HL-60 (cell line): ENCODE measurements at regions not wholly inside any gene's neighbourhood (a gene's known extent, or its start where the extent isn't known, plus 50 kb on each side); places are given as distances from the start of the nearest gene placed in this dataset.

Experiments
- DNase-seq, 2 experiments: peaks; one replicate each; pipeline ENCODE4 v3.0.0-alpha.2; 2010 to 2020; ENCODE audit warnings: low read depth in 1 of 2, low spot score in 1 of 2
- H3K27ac ChIP-seq: fragments of 250-450 bp; sonication (Bioruptor Pico); replicated peaks from 2 replicates; pipeline ENCODE4 v1.5.1; 2020; ENCODE audit warnings: mild to moderate bottlenecking, moderate library complexity
- H3K27me3 ChIP-seq: fragments of 250-450 bp; sonication (Bioruptor Pico); 2 replicates; pipeline ENCODE4 v1.5.1; 2021; ENCODE audit warnings: mild to moderate bottlenecking, moderate library complexity; ENCODE audit not compliant: insufficient read depth, poor library complexity, severe bottlenecking
- H3K4me3 ChIP-seq: replicated peaks from 2 replicates; pipeline ENCODE4 v1.5.1; 2011; ENCODE audit warnings: mild to moderate bottlenecking, control low read depth, low read length; ENCODE audit not compliant: insufficient read depth
- GABPA ChIP-seq: IDR thresholded peaks from 2 replicates; pipeline ENCODE4 v1.6.1; 2012; ENCODE audit warnings: low read depth
- POLR2AphosphoS5 ChIP-seq: IDR thresholded peaks from 2 replicates; pipeline ENCODE4 v1.6.1; 2012; ENCODE audit warnings: low read depth
- SPI1 ChIP-seq: IDR thresholded peaks from 2 replicates; pipeline ENCODE4 v1.6.1; 2012; ENCODE audit warnings: low read depth, mild to moderate bottlenecking, borderline replicate concordance
- TF ChIP-seq, protein P1 (sequence below): IDR thresholded peaks from one replicate; pipeline ENCODE4 v1.5.1; 2011; ENCODE audit warnings: low read length, control low read depth, inconsistent platforms; ENCODE audit not compliant: insufficient read depth
- TF ChIP-seq, protein P2 (sequence below): IDR thresholded peaks from 2 replicates; pipeline ENCODE4 v1.6.1; 2012; ENCODE audit warnings: low read depth; ENCODE audit not compliant: insufficient replicate concordance

DNA sequence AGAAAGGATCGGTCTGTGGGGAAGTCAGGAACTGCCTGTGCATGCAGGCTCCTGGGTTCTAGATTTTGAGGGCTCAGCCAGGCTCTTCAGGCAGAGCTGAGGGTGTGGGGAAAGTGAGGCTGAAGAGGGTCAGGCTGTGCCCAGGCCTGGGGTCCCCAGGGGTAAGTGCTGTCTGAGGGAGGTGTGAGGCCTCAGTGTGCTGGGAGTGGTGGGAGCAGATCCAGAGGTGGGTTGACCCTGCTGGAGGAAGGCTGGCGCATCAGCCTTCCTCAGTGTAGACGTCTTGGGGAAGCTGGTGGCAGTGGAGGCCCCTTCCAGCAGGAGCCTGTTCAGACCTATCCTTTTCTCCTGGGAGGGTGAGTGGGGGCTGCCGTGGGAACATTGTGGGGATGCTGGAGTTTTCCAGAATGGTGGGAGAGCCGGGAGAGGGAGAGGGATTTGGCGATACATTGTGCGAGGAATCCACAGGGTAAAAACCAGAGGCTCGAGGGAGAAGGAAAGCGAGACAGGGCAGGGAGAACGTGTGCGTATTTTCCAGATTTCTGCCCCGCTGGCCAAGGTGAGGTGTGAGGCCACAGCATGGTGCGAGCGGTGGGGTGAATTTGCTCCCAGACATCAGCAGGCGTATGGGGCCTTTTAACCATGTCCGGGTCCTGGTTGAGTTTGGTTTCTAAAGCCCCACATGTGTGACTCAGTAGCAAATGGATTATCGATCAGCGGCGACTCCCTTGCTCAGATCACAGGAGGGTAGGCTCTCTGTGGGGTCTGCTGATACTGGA, 237.7 kb downstream of the TEX29 start:
- Histone ChIP-seq H3K27me3 (no peaks in the 10 kb centered on the region), H3K27ac (no peak overlapping the region), H3K4me3 (no peak overlapping the region)
- no peak for DNase-seq
- TF ChIP-seq POLR2AphosphoS5 (no peak), SPI1 (no peak), GABPA (no peak)
- TF ChIP-seq, protein P1, sequence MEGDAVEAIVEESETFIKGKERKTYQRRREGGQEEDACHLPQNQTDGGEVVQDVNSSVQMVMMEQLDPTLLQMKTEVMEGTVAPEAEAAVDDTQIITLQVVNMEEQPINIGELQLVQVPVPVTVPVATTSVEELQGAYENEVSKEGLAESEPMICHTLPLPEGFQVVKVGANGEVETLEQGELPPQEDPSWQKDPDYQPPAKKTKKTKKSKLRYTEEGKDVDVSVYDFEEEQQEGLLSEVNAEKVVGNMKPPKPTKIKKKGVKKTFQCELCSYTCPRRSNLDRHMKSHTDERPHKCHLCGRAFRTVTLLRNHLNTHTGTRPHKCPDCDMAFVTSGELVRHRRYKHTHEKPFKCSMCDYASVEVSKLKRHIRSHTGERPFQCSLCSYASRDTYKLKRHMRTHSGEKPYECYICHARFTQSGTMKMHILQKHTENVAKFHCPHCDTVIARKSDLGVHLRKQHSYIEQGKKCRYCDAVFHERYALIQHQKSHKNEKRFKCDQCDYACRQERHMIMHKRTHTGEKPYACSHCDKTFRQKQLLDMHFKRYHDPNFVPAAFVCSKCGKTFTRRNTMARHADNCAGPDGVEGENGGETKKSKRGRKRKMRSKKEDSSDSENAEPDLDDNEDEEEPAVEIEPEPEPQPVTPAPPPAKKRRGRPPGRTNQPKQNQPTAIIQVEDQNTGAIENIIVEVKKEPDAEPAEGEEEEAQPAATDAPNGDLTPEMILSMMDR, result no peak
- TF ChIP-seq, protein P2, sequence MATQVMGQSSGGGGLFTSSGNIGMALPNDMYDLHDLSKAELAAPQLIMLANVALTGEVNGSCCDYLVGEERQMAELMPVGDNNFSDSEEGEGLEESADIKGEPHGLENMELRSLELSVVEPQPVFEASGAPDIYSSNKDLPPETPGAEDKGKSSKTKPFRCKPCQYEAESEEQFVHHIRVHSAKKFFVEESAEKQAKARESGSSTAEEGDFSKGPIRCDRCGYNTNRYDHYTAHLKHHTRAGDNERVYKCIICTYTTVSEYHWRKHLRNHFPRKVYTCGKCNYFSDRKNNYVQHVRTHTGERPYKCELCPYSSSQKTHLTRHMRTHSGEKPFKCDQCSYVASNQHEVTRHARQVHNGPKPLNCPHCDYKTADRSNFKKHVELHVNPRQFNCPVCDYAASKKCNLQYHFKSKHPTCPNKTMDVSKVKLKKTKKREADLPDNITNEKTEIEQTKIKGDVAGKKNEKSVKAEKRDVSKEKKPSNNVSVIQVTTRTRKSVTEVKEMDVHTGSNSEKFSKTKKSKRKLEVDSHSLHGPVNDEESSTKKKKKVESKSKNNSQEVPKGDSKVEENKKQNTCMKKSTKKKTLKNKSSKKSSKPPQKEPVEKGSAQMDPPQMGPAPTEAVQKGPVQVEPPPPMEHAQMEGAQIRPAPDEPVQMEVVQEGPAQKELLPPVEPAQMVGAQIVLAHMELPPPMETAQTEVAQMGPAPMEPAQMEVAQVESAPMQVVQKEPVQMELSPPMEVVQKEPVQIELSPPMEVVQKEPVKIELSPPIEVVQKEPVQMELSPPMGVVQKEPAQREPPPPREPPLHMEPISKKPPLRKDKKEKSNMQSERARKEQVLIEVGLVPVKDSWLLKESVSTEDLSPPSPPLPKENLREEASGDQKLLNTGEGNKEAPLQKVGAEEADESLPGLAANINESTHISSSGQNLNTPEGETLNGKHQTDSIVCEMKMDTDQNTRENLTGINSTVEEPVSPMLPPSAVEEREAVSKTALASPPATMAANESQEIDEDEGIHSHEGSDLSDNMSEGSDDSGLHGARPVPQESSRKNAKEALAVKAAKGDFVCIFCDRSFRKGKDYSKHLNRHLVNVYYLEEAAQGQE, result no peak

DNA sequence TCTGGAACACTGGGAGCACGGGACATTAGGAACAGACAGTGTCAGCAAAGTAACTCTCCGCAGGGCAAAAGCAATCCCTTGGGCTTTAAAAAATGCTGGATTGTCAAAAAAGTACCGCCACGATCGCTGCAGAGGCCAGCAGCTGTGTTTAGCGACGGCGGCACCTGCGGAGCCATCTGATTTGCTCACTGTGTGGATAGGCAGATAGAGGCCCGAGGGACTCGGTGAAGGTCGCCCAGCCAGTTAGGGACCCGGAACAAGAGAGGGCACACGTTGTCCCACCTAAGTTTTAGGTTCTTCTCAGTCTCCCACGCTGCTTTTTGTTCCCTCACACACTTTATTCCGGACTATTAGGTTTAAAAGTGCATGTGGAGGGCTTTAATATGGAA, 238.3 kb downstream of the TEX29 start:
- no peak for DNase-seq
- no peak for TF ChIP-seq GABPA
- no peak for TF ChIP-seq SPI1
- H3K27me3 ChIP-seq, result no peaks in the 10 kb centered on the region

DNA sequence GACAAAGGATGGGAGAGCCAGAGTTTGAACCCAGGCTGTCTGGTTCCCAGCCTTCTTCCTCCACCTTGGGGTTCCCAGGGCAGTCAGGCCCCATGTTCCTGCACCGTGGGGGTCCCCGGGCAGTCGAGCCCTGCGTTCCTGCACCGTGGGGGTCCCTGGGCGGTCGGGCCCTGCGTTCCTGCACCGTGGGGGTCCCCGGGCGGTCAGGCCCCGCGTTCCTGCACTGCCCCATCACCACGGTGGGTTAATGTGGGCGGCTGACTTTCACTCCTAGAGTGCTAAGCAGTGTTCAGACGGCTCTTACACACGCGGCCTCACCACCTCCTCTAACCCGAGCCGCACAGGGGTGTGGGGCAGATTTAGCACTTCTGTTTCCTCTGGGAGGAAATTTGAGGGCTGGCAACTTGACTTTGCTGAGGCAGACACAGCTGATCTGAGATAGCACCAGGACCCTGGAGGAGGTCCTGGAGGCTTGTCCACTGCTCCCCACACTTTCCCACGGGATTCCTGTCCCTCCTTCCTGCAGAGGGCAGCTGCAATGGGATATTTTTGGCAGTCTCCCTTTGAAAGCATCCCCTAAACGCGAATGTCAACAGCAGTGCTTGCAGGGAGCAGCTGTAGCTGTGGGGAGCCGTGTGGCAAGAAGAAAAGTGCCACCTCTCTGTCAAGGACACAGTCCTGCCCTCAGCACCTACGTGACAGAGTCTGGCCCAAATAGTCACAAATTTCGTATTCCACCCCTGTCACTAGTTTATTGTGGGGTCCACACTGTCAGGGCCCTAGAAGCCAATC, 239.4 kb downstream of the TEX29 start:
- H3K27me3 ChIP-seq, result peaks cover 2% of the 10 kb centered on the region
- TF ChIP-seq, protein P2, result no peak
- TF ChIP-seq, protein P1, result no peak
- TF ChIP-seq SPI1, result no peak
- TF ChIP-seq POLR2AphosphoS5, result no peak
- no peak for TF ChIP-seq GABPA
- DNase-seq, result no peak
- H3K4me3 ChIP-seq, result no peak overlapping the region
- H3K27ac ChIP-seq, result no peak overlapping the region

More for the DNA sequence above, 238.3 kb downstream of the TEX29 start:
- no peak overlapping the region for H3K27ac ChIP-seq
- H3K4me3 ChIP-seq, result no peak overlapping the region

DNA sequence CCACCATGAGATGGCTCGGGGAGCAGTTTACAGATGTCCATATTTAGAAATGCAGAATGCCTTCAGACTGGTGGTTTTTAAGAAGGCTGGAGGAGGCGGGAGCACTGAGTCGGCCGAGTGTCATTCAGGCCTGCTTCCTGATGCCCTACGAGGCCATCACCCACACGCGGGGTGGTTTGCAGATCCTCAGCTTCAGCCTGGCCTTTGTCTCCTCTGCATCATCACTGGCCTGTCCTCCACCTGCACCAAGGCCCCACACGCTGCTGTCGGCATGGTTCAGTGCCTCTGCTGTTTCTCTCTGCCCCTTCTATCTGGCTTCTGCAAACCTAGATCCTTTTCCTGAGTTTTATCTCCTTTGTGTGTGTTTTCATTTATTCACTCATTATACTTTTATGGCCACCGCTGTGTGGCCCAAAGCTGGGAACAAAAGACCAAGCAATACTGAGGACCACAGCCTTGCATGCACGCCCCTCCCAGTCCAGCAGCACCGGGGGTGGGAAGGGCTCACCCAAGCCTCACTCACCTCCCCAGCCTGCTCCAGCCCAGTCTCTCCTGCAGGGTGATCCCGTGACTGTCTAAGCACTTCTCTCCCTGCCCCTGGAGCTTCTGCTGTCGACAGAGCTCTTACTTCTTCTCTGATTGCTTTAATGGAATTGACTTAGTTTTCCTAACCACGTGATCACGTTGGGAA, 240.8 kb downstream of the TEX29 start:
- TF ChIP-seq SPI1, result no peak
- no peak for TF ChIP-seq GABPA
- TF ChIP-seq, protein P2, result no peak
- TF ChIP-seq, protein P1, result no peak
- no peak for TF ChIP-seq POLR2AphosphoS5
- peaks cover 2% of the 10 kb centered on the region for H3K27me3 ChIP-seq
- H3K4me3 ChIP-seq, result no peak overlapping the region
- no peak overlapping the region for H3K27ac ChIP-seq
- no peak for DNase-seq
